ENCODE measurements at regions not wholly inside any gene's neighbourhood (a gene's known extent, or its start where the extent isn't known, plus 50 kb on each side); places are given as distances from the start of the nearest gene placed in this dataset.

- H3K4me3 ChIP-seq (ENCODE audit: low read depth, low read length): no peak overlapping the region
- no peaks in the 10 kb centered on the region for H3K4me1 ChIP-seq
- ChIA-PET POLR2A (no interaction called here), CTCF (no interaction called here)
- H3K4me3 Mint-ChIP-seq (ENCODE audit: unreplicated experiment): no peak overlapping the region
- no peak overlapping the region for H3K27ac Mint-ChIP-seq (ENCODE audit: unreplicated experiment)
- H3K36me3 ChIP-seq (ENCODE audit: control insufficient read depth, insufficient read depth, low read length): no peaks in the 10 kb centered on the region
- H3K27me3 ChIP-seq (replicated peaks; ENCODE audit: control insufficient read depth, insufficient read depth, low read length): no peaks in the 10 kb centered on the region
- no peaks in the 10 kb centered on the region for H3K9me3 Mint-ChIP-seq (ENCODE audit: unreplicated experiment)
- H3K9me3 ChIP-seq: no peaks in the 10 kb centered on the region
- no TSS peak for BruUV-seq (replicated peaks)
- H3K27me3 Mint-ChIP-seq (ENCODE audit: insufficient read depth, unreplicated experiment): peaks cover 4% of the 10 kb centered on the region
- intact Hi-C loops (cut with micrococcal nuclease; ENCODE audit: unreplicated experiment): no loop called here
- no peak for DNase-seq
- no peaks in the 10 kb centered on the region for H3K4me1 Mint-ChIP-seq (ENCODE audit: low read depth, unreplicated experiment)
- no peaks in the 10 kb centered on the region for H3K36me3 Mint-ChIP-seq (ENCODE audit: insufficient read depth, unreplicated experiment)
- TF ChIP-seq CTCF (IDR thresholded peaks at IDR 0.05; ENCODE audit: insufficient read depth in 1 of 2, low read depth in 1 of 2, low read length in 1 of 2, severe bottlenecking in 1 of 2, unreplicated experiment in 1 of 2): no peak
These were observed 990.4 kb downstream of the CDH11 start for GRCh38 chr16:64131423-64131822.

GRCh38 chr16:64130140-64130539 lies 991.7 kb downstream of the CDH11 start:
- intact Hi-C loops (cut with micrococcal nuclease; ENCODE audit: unreplicated experiment): no loop called here
- no peaks in the 10 kb centered on the region for H3K9me3 Mint-ChIP-seq (ENCODE audit: unreplicated experiment)
- TF ChIP-seq CTCF (IDR thresholded peaks at IDR 0.05; ENCODE audit: insufficient read depth in 1 of 2, low read depth in 1 of 2, low read length in 1 of 2, severe bottlenecking in 1 of 2, unreplicated experiment in 1 of 2): no peak
- Histone ChIP-seq H3K9me3 (no peaks in the 10 kb centered on the region), H3K4me3 (ENCODE audit: low read depth, low read length) (no peak overlapping the region), H3K27me3 (replicated peaks; ENCODE audit: control insufficient read depth, insufficient read depth, low read length) (no peaks in the 10 kb centered on the region), H3K4me1 (no peaks in the 10 kb centered on the region), H3K36me3 (ENCODE audit: control insufficient read depth, insufficient read depth, low read length) (no peaks in the 10 kb centered on the region)
- ChIA-PET CTCF (no interaction called here), POLR2A (no interaction called here)
- H3K36me3 Mint-ChIP-seq (ENCODE audit: insufficient read depth, unreplicated experiment): no peaks in the 10 kb centered on the region
- H3K4me3 Mint-ChIP-seq (ENCODE audit: unreplicated experiment): no peak overlapping the region
- BruUV-seq (replicated peaks): no TSS peak
- no peak for DNase-seq
- peaks cover 4% of the 10 kb centered on the region for H3K27me3 Mint-ChIP-seq (ENCODE audit: insufficient read depth, unreplicated experiment)
- no peak overlapping the region for H3K27ac Mint-ChIP-seq (ENCODE audit: unreplicated experiment)
- H3K4me1 Mint-ChIP-seq (ENCODE audit: low read depth, unreplicated experiment): no peaks in the 10 kb centered on the region

GRCh38 chr16:64122177-64122576 lies 999.7 kb downstream of the CDH11 start:
- no TSS peak for BruUV-seq (replicated peaks)
- H3K27me3 Mint-ChIP-seq (ENCODE audit: insufficient read depth, unreplicated experiment): no peaks in the 10 kb centered on the region
- no peaks in the 10 kb centered on the region for H3K36me3 ChIP-seq (ENCODE audit: control insufficient read depth, insufficient read depth, low read length)
- H3K4me3 ChIP-seq (ENCODE audit: low read depth, low read length): no peak overlapping the region
- H3K4me1 Mint-ChIP-seq (ENCODE audit: low read depth, unreplicated experiment): no peaks in the 10 kb centered on the region
- ChIA-PET POLR2A (no interaction called here), CTCF (no interaction called here)
- H3K4me1 ChIP-seq: no peaks in the 10 kb centered on the region
- DNase-seq: no peak
- no peaks in the 10 kb centered on the region for H3K27me3 ChIP-seq (replicated peaks; ENCODE audit: control insufficient read depth, insufficient read depth, low read length)
- TF ChIP-seq CTCF (IDR thresholded peaks at IDR 0.05; ENCODE audit: insufficient read depth in 1 of 2, low read depth in 1 of 2, low read length in 1 of 2, severe bottlenecking in 1 of 2, unreplicated experiment in 1 of 2): no peak
- H3K4me3 Mint-ChIP-seq (ENCODE audit: unreplicated experiment): no peak overlapping the region
- intact Hi-C loops (cut with micrococcal nuclease; ENCODE audit: unreplicated experiment): no loop called here
- no peaks in the 10 kb centered on the region for H3K36me3 Mint-ChIP-seq (ENCODE audit: insufficient read depth, unreplicated experiment)
- H3K27ac Mint-ChIP-seq (ENCODE audit: unreplicated experiment): no peak overlapping the region
- no peaks in the 10 kb centered on the region for H3K9me3 Mint-ChIP-seq (ENCODE audit: unreplicated experiment)
- H3K9me3 ChIP-seq: no peaks in the 10 kb centered on the region
